SK-N-SH (cell line): ENCODE measurements at regions not wholly inside any gene's neighbourhood (a gene's known extent, or its start where the extent isn't known, plus 50 kb on each side); places are given as distances from the start of the nearest gene placed in this dataset.

Source experiments
- CTCF ChIA-PET: fragments of 300-600, 350-600 bp; formaldehyde crosslinking; extraction: SDS; loops from one replicate; lab custom pipeline; 2021; lab: Yijun Ruan, JAX
- POLR2A ChIA-PET: fragments of 350-600 bp; sonication (Branson Sonifier 250); formaldehyde crosslinking; extraction: SDS; loops from one replicate; lab custom pipeline; 2020; ENCODE audit warnings: antibody characterized with exemption, inconsistent platforms; lab: Yijun Ruan, JAX
- DNase-seq: peaks from one replicate; pipeline ENCODE4 v3.0.0; 2012
- H2AFZ ChIP-seq: fragments of 200-600 bp; sonication (generic); 2 replicates; pipeline ENCODE4 v1.8.1; 2016; ENCODE audit warnings: antibody characterized with exemption, mild to moderate bottlenecking, low read depth
- H3F3A ChIP-seq: fragments of 200-600 bp; sonication (generic); replicated peaks from 2 replicates; pipeline ENCODE3; 2016; ENCODE audit warnings: antibody characterized with exemption, mild to moderate bottlenecking; ENCODE audit not compliant: insufficient read depth
- H3K27ac ChIP-seq, 2 experiments: fragments of 200-500 bp in 1 of 2; fragments of 200-600 bp in 1 of 2; sonication (Bioruptor generic) in 1 of 2; sonication (generic), shearing (Covaris generic) in 1 of 2; 2 replicates each; pipeline versions ENCODE4 v1.5.1 to v1.6.1; 2014 to 2016; ENCODE audit warnings: low read depth in 2 of 2, inconsistent platforms in 1 of 2, low read length in 1 of 2, mild to moderate bottlenecking in 1 of 2, mixed read lengths in 1 of 2
- H3K27me3 ChIP-seq: fragments of 200-600 bp; sonication (generic), shearing (Covaris generic); 2 replicates; pipeline ENCODE4 v1.6.1; 2016; ENCODE audit warnings: mixed run types; ENCODE audit not compliant: insufficient read depth
- H3K36me3 ChIP-seq, 2 experiments: fragments of 200-500 bp in 1 of 2; fragments of 200-600 bp in 1 of 2; sonication (Bioruptor generic) in 1 of 2; sonication (generic) in 1 of 2; replicated peaks in 1 of 2; 2 replicates each; pipeline versions ENCODE3 to v1.5.1; 2014 to 2016; ENCODE audit warnings: low read length in 1 of 2, mild to moderate bottlenecking in 1 of 2; ENCODE audit not compliant: insufficient read depth in 2 of 2, control insufficient read depth in 1 of 2
- H3K4me1 ChIP-seq, 2 experiments: fragments of 200-500 bp in 1 of 2; fragments of 200-600 bp in 1 of 2; sonication (Bioruptor generic) in 1 of 2; sonication (generic), shearing (Covaris generic) in 1 of 2; 2 replicates each; pipeline versions ENCODE4 v1.5.1 to v1.6.1; 2014 to 2016; ENCODE audit warnings: low read depth in 1 of 2, low read length in 1 of 2, mixed run types in 1 of 2; ENCODE audit not compliant: insufficient read depth in 2 of 2, control insufficient read depth in 1 of 2
- H3K4me2 ChIP-seq: fragments of 200-600 bp; sonication (generic), shearing (Covaris generic); 2 replicates; pipeline ENCODE4 v1.6.1; 2017; ENCODE audit warnings: mixed run types
- H3K4me3 ChIP-seq, 2 experiments: fragments of 200-500 bp in 1 of 2; fragments of 200-600 bp in 1 of 2; sonication (Bioruptor generic) in 1 of 2; sonication (generic), shearing (Covaris generic) in 1 of 2; 2 replicates each; pipeline versions ENCODE4 v1.5.1 to v1.8.1; 2014 to 2016; ENCODE audit warnings: low read depth in 2 of 2, inconsistent platforms in 1 of 2, low read length in 1 of 2, mild to moderate bottlenecking in 1 of 2, mixed read lengths in 1 of 2, moderate library complexity in 1 of 2
- H3K79me2 ChIP-seq: fragments of 200-600 bp; sonication (generic); 2 replicates; pipeline ENCODE4 v1.8.1; 2017; ENCODE audit warnings: mild to moderate bottlenecking; ENCODE audit not compliant: insufficient read depth
- H3K9ac ChIP-seq: fragments of 200-600 bp; sonication (generic); 2 replicates; pipeline ENCODE4 v1.6.1; 2017; ENCODE audit warnings: mixed run types
- H3K9me2 ChIP-seq: fragments of 200-600 bp; sonication (generic); 2 replicates; pipeline ENCODE4 v1.6.1; 2017; ENCODE audit warnings: mixed run types
- H3K9me3 ChIP-seq: fragments of 200-600 bp; sonication (generic); 2 replicates; pipeline ENCODE4 v1.6.1; 2017; ENCODE audit warnings: mixed run types, mild to moderate bottlenecking, moderate library complexity
- H4K20me1 ChIP-seq: fragments of 200-600 bp; sonication (generic); 2 replicates; pipeline ENCODE4 v1.6.1; 2017; ENCODE audit warnings: mild to moderate bottlenecking, mixed run types; ENCODE audit not compliant: insufficient read depth
- CHD2 ChIP-seq: fragments of 150-350 bp; IDR thresholded peaks from 2 replicates; pipeline ENCODE4 v1.6.1; 2018; ENCODE audit warnings: low read length; ENCODE audit not compliant: partially characterized antibody
- CTCF ChIP-seq: fragments of 200-600 bp; sonication (generic); IDR thresholded peaks from 2 replicates; pipeline ENCODE4 v1.6.1; 2017; ENCODE audit warnings: antibody characterized with exemption, mild to moderate bottlenecking, moderate library complexity
- EP300 ChIP-seq, 2 experiments: IDR thresholded peaks; 2 replicates each; pipeline versions ENCODE4 v1.4.0 to v1.6.1; 2012; ENCODE audit warnings: borderline replicate concordance in 1 of 2, low read depth in 1 of 2, low read length in 1 of 2
- EZH2phosphoT487 ChIP-seq: fragments of 200-600 bp; sonication (generic); IDR thresholded peaks from 2 replicates; pipeline ENCODE4 v1.6.1; 2017; ENCODE audit warnings: low read depth, mixed run types, mild to moderate bottlenecking, antibody characterized with exemption, moderate library complexity, borderline replicate concordance
- FOSL2 ChIP-seq: IDR thresholded peaks from 2 replicates; pipeline ENCODE4 v1.4.0; 2012; ENCODE audit warnings: low read depth, mild to moderate bottlenecking, moderate library complexity, borderline replicate concordance
- FOXM1 ChIP-seq: IDR thresholded peaks from 2 replicates; pipeline ENCODE4 v1.4.0; 2012; ENCODE audit warnings: low read depth, mild to moderate bottlenecking
- IRF3 ChIP-seq: fragments of 150-350 bp; IDR thresholded peaks from 2 replicates; pipeline ENCODE4 v1.6.1; 2016; ENCODE audit warnings: mild to moderate bottlenecking, low read depth, low read length
- MAX ChIP-seq: IDR thresholded peaks from 2 replicates; pipeline ENCODE4 v1.4.0; 2012; ENCODE audit warnings: low read depth
- RCOR1 ChIP-seq: fragments of 150-350 bp; IDR thresholded peaks from 2 replicates; pipeline ENCODE4 v1.6.1; 2017; ENCODE audit warnings: antibody characterized with exemption, low read length
- RFX5 ChIP-seq: IDR thresholded peaks from 2 replicates; pipeline ENCODE4 v1.6.1; 2012; ENCODE audit warnings: mild to moderate bottlenecking, improper control_type of control experiment, low read length
- SMC3 ChIP-seq: IDR thresholded peaks from 2 replicates; pipeline ENCODE4 v1.6.1; 2012; ENCODE audit warnings: low read depth, low read length, improper control_type of control experiment
- TAF1 ChIP-seq: IDR thresholded peaks from 2 replicates; pipeline ENCODE4 v1.6.1; 2012; ENCODE audit warnings: low read depth, mild to moderate bottlenecking, low read length, moderate library complexity, borderline replicate concordance
- USF2 ChIP-seq: fragments of 150-350 bp; IDR thresholded peaks from 2 replicates; pipeline ENCODE4 v1.6.1; 2017; ENCODE audit warnings: antibody characterized with exemption, low read length, low read depth, borderline replicate concordance
- YY1 ChIP-seq: IDR thresholded peaks from 2 replicates; pipeline ENCODE4 v1.4.0; 2012; ENCODE audit warnings: low read depth, mild to moderate bottlenecking
- WGBS: methylation state at CpG from one replicate; pipeline ENCODE4 v1.1.6; 2017; ENCODE audit warnings: low lambda C conversion rate; 5-methylcytosine and 5-hydroxymethylcytosine counted together

- no peaks in the 10 kb centered on the region for H3K36me3 ChIP-seq
- CTCF ChIA-PET, result interaction anchor here (2.0 to 20.5 kb wide), 3 partner anchors 8 to 115 kb away, joined by 9 to 398 read pairs (median 34); partner anchors contain the start of gene ALK
- H3K9ac ChIP-seq, result no peak overlapping the region
Observed at GRCh38 chr2:30034052-30034775, 112.6 kb upstream of the YPEL5 start.

More at GRCh38 chr2:30034052-30034775, 112.6 kb upstream of the YPEL5 start:
- no peaks in the 10 kb centered on the region for H3K9me3 ChIP-seq
- H3K9me2 ChIP-seq, result no peaks in the 10 kb centered on the region
- no peaks in the 10 kb centered on the region for H3K27me3 ChIP-seq
- WGBS, result 57% methylated on average over 5 of the region's 5 CpGs
- no peak for DNase-seq
- no peak overlapping the region for H2AFZ ChIP-seq
- no peak overlapping the region for H3K27ac ChIP-seq
- POLR2A ChIA-PET, result no interaction called here
- H3K4me1 ChIP-seq, result peaks cover 0 to 18% of the 10 kb centered on the region in 2 experiments; a peak in 2 of 4 replicates
- no peak overlapping the region for H3K4me2 ChIP-seq
- no peaks in the 10 kb centered on the region for H3F3A ChIP-seq
- H4K20me1 ChIP-seq, result no peaks in the 10 kb centered on the region
- no peak for TF ChIP-seq CTCF
- no peak for TF ChIP-seq SMC3
- no peak for TF ChIP-seq FOSL2
- TF ChIP-seq CHD2, result no peak
- no peak for TF ChIP-seq RCOR1
- TF ChIP-seq EP300 (IDR thresholded peaks at IDR 0.05; ENCODE audit: borderline replicate concordance in 1 of 2, low read depth in 1 of 2, low read length in 1 of 2), result no peak
- no peak for TF ChIP-seq TAF1
- TF ChIP-seq RFX5, result no peak
- no peak for TF ChIP-seq YY1
- no peak for TF ChIP-seq EZH2phosphoT487
- TF ChIP-seq FOXM1, result no peak
- TF ChIP-seq MAX, result no peak
- TF ChIP-seq IRF3, result no peak
- no peak for TF ChIP-seq USF2
- no peak overlapping the region for H3K4me3 ChIP-seq
- H3K79me2 ChIP-seq, result no peaks in the 10 kb centered on the region
